ENCODE measurements at regions not wholly inside any gene's neighbourhood (a gene's known extent, or its start where the extent isn't known, plus 50 kb on each side); places are given as distances from the start of the nearest gene placed in this dataset.

- no peak for TF ChIP-seq CTCF (IDR thresholded peaks at IDR 0.05; ENCODE audit: insufficient read depth, low read length, poor library complexity, severe bottlenecking)
- TF ChIP-seq EZH2phosphoT487 (conservative IDR thresholded peaks at IDR 0.05; ENCODE audit: low read length): no peak
These were observed 176.7 kb upstream of the S1PR3 start for GRCh38 chr9:88814577-88814976.

Measured in SU-DHL-6 (cell line).